ENCODE measurements at regions not wholly inside any gene's neighbourhood (a gene's known extent, or its start where the extent isn't known, plus 50 kb on each side); places are given as distances from the start of the nearest gene placed in this dataset.

GRCh38 chr2:143960177-143960576 is 559.7 kb downstream of the ZEB2 start:
- no peak for TF ChIP-seq CTCF (IDR thresholded peaks at IDR 0.05; ENCODE audit: insufficient read depth, low read depth, low read length)
- no peak overlapping the region for H3K4me3 ChIP-seq (ENCODE audit: low read depth, low read length)
- no peak for DNase-seq (ENCODE audit: low read depth)

- no peak for DNase-seq (ENCODE audit: low read depth)
- H3K4me3 ChIP-seq (ENCODE audit: low read depth, low read length), result no peak overlapping the region
- TF ChIP-seq CTCF (IDR thresholded peaks at IDR 0.05; ENCODE audit: insufficient read depth, low read depth, low read length), result no peak
Measured at GRCh38 chr2:143957321-143957720, 562.6 kb downstream of the ZEB2 start.

GRCh38 chr2:143955401-143956065 is 564.4 kb downstream of the ZEB2 start:
- no peak overlapping the region for H3K4me3 ChIP-seq (ENCODE audit: low read depth, low read length)
- peak; percentile 45 for DNase-seq (ENCODE audit: low read depth)

GRCh38 chr2:143954844-143955243 is 565.1 kb downstream of the ZEB2 start:
- no peak overlapping the region for H3K4me3 ChIP-seq (ENCODE audit: low read depth, low read length)
- no peak for TF ChIP-seq CTCF (IDR thresholded peaks at IDR 0.05; ENCODE audit: insufficient read depth, low read depth, low read length)
- no peak for DNase-seq (ENCODE audit: low read depth)

More at GRCh38 chr2:143955401-143956065, 564.4 kb downstream of the ZEB2 start:
- no peak for TF ChIP-seq CTCF (IDR thresholded peaks at IDR 0.05; ENCODE audit: insufficient read depth, low read depth, low read length)

- DNase-seq (ENCODE audit: low read depth), result no peak
- no peak for TF ChIP-seq CTCF (IDR thresholded peaks at IDR 0.05; ENCODE audit: insufficient read depth, low read depth, low read length)
- no peak overlapping the region for H3K4me3 ChIP-seq (ENCODE audit: low read depth, low read length)
Measured at GRCh38 chr2:143954186-143954585, 565.7 kb downstream of the ZEB2 start.

GRCh38 chr2:143953451-143954030 is 566.4 kb downstream of the ZEB2 start:
- H3K4me3 ChIP-seq (ENCODE audit: low read depth, low read length), result no peak overlapping the region
- no peak for DNase-seq (ENCODE audit: low read depth)
- TF ChIP-seq CTCF (IDR thresholded peaks at IDR 0.05; ENCODE audit: insufficient read depth, low read depth, low read length), result no peak

Measured in fibroblast of villous mesenchyme (primary cell).